HG03280 (cell line): ENCODE measurements at regions not wholly inside any gene's neighbourhood (a gene's known extent, or its start where the extent isn't known, plus 50 kb on each side); places are given as distances from the start of the nearest gene placed in this dataset.
"Not testable (repeated sequence)": the region's sequence is repeated elsewhere in the genome, so short reads cannot be mapped to it uniquely, and the experiment has no call there.

Experiments used
- ATAC-seq: cut with Tn5 transposase; IDR thresholded peaks from one replicate; pipeline ENCODE4 v1.9.1; 2021; ENCODE audit warnings: mild to moderate bottlenecking, moderate library complexity; ENCODE audit not compliant: unreplicated experiment

DNA sequence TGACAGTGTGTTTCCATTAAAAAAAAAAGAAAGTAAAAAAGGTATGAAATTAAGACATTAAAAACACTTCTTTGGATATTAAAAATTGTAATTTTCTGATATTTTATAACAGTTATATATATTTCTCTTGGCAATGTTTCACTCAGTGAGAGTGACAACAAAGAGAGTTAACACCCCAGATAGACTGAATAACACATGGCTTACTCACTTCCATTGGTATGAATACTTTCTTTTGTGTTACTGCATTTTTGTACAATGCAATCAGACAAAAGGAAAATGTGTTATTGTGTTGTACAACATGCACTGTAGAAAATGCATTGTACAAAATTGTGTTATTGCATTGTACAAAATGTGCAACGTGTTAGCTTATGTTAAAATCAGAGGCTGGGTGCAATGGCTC is 676.6 kb upstream of the AMELY start:
- ATAC-seq = not testable (repeated sequence)

DNA sequence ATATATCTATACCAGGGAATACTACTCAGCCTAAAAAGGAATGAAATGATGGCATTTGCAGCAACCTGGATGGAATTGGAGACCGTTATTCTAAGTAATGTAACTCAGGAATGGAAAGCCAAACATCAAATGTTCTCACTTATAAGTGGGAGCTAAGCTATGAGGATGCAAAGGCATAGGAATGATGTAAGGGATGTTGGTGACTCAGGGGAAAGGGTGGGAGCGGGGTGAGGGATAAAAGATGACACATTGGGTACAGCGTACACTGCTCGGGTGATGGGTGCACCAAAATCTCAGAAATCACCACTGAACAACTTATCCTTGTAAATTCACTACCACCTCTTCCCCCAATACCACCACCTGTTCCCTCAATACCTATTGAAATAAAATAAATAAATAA is 651.0 kb upstream of the AMELY start:
- no peak for ATAC-seq

DNA sequence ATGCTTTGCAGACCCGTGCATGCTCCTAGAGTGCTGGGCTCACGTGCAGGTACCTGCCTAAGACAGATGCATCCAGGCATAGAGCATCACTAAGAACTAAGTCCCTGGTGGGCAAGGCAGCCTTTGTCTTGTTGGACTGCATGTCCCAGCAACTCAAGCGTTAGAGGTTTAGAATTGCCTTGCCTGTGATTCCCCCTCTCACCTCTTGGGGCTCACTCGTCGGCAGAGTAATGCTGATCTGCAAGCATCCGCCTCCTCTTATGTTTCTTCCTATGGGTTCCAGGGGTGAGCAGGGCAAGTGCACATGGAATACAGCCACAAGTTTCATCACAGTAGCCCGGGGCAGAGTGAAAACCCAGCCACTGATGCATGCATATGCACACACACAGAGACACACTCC is 646.1 kb upstream of the AMELY start:
- no peak for ATAC-seq

DNA sequence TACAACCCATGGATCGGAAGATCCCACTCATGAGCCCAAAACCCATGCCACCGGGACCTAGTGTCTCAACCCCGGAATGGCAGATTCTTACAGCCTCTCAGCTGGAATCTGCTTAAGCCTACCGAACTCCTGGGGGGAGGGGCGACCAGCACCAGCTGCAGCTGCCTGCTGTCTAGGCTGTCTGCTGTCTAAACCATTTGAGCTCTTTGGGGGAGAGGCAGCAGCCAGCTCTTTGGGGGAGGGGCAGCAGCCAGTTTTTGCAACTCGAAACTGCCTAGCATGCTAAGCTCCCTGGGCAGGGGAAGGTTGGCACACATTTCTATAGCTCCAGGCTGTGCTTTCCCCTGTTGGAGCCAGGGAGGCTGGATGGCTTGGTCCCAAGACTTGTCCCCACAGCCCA is 643.5 kb upstream of the AMELY start:
- no peak for ATAC-seq

DNA sequence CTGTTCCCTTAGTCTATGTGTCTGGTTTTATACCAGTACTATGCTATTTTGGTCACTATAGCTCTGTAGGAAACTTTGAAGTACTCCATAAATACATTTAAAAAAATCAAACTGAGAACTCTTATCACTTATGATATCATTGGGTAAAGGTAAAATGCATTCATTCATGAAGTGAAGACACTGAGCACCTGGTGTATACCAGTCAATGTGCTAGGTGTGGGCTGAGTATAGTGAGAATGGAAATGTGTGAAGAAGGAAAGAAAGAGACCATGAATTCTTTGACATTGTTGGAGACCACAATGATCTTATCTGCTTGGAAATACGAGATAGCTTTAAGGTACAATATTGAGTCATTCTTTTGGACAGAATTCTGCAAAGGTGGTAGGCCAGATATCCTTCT is 633.5 kb upstream of the AMELY start:
- ATAC-seq = no peak

DNA sequence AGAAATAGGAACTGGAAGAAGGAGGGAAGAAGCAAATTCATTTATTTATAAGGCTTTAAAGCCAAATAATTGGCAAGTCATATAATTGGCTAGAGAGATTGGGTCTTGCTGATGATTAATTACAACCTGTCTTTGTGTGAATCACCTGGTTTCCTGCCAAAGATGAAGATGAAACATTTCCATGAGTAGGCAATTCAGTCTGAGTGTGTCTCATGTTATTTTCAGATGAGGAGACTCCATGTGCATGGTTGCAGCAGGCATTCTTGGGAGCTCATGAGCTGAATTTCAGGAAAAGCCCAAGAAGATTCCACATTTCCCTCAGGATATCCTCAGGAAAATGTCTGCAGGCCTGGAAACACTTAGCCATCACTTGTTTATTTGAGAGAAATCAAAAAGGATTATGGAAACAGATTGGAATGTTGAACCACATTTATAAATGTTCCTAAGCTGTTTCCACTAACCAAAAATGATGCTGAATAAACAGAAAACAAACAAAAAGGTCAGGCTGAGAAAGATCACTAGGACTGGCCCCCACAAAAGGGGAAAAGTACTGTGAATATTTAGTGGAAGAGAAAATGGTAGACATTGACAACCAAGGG is 632.7 kb upstream of the AMELY start:
- no peak for ATAC-seq

DNA sequence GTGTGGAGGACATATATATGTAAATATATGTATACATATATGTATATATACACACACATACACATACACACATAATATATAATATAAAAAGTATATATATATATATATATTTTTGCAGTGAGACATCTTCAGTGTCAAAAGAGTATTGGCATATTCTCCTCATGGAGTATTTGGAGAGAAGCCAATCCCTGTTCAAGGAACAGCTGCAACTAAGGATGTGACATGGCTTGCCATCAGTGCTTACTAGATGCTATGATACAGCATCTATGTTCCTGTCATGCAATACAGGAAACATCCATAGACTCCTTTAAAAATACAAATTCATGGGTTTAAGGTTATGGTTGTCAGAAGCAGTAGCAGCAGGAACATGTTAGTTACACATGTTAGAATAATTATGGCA is 632.0 kb upstream of the AMELY start:
- no peak for ATAC-seq

DNA sequence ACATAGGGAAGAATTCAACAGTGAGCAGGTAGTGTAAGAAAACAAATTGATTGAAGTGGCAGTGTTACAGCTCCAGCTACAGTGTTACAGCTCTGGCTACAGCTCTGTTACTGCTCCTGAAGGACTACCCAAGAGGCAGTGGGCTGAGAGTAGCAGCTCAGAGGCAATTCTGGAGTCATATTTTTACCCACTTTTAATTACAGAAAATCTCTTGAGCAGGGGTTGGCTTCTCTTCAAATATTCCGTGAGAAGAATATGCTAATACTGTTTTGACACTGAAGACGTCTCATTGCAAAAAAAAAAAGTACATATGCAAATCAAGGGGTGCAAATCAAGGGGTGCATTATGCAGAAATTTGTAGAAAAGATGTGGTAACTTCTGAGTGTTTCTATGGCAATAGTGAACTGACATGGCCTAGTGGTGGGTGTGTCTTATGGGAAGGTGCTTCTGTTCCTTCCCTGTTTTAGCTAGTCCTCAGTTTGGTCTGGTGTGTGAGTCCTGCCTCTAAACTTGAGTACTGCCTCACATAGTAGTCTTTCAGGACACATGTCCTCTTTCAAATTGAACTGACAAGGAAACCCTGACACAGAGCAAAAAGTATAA is 630.8 kb upstream of the AMELY start:
- ATAC-seq = no peak

DNA sequence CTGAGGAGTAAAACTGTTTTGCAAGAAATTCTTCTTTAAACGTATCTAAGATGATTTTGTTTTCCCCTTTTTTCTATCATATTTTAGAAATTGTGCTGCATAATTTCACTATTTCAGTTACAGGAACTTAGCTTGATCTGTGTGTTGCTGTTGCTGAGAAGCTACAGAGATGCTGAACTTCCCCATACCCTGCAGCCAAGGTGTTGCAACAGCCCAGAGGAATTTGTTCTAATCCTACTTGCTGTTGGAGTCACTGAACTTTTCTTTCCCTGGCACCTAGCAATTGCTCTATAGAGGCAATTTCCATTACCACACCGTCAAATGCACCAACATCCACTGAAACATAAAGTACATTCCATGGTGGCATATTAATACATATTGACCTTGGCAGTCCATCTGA is 617.8 kb upstream of the AMELY start:
- no peak for ATAC-seq

DNA sequence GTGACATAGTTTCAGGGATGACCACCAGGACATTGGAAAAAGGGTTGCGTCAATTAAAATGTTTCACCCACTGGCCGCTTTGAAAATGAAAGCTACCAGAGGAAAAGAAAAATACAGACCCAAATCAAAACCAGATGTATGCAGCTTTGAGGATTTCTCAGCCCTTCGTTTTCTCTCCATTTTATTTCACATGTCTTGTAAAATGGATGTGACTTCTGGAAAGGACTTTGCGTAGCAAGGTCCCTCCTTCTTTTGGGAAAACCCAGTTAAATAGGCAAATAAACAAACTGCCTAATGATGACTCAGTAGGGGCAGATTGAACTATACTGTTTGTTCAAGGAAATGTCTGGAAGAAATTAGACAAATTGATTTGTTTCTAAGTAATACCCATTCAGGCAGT is 616.0 kb upstream of the AMELY start:
- not testable (repeated sequence) for ATAC-seq

DNA sequence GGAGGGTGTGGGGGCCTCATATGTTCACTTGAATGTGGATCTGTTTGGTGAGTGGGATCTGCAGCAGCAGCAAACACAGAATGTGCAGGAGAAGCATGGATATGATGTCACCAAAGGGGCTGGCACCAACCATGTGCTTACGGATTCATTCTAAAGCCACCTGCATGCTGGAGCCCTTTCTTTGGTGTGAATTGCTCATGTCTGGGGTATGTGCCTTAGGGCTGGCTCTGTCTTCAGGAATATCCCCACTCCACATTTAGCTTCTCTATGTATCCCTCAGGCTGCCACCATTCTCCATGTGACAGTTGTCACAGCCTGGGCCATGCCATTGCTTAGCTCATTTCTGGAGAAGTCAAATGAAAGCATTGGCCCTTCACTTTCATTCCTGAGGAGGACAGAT is 606.8 kb upstream of the AMELY start:
- no peak for ATAC-seq

DNA sequence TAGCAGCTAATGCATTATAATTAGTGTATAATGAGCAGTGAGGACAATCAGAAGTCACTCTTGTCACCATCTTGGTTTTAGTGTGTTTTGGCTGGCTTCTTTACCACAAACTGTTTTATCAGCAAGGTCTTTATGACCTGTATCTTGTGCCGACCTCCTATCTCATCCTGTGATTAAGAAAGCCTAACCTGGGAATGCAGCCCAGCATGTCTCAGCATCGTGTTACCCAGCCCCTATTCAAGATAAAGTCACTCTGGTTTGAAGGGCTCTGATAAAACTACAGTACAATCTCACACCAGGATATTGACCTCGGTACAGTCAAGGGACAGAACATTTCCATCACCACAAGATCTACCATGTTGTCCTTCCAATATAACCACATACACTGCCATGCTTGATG is 604.7 kb upstream of the AMELY start:
- no peak for ATAC-seq

DNA sequence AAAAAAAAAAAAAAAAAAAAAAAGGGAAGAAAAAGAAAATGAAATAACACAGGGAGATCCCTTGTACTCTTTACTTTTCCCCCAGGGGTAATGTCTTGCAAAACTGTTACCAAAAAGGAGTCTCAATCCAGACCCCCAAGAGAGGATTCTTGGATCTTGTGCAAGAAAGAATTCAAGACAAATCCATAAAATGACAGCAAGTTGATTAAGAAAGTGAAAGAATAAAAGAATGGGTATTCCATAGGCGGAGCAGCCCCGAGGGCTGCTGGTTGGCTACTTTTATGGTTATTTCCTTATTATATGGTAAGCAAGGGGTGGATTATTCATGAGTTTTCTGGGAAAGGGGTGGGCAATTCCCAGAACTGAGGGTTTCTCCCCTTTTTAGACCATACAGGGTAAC is 604.3 kb upstream of the AMELY start:
- ATAC-seq = no peak

DNA sequence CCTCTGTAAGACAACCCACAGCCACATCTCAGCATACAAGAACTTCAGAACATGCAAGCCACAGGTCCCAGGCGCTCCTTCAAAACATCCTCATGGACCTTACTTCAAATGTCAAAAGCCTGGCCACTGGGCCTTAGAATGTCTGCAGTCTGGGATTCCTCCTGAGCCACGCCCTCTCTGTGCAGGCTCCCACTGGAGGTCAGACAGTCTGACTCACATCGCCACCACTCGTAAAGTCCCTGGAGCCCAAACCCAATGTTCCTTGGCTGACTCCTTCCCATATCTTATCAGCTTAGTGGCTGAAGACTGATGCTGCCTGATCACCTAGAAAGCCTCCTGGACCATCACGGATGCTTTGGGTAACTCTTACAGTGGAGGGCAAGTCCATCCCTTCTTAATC is 591.3 kb upstream of the AMELY start:
- ATAC-seq = no peak

DNA sequence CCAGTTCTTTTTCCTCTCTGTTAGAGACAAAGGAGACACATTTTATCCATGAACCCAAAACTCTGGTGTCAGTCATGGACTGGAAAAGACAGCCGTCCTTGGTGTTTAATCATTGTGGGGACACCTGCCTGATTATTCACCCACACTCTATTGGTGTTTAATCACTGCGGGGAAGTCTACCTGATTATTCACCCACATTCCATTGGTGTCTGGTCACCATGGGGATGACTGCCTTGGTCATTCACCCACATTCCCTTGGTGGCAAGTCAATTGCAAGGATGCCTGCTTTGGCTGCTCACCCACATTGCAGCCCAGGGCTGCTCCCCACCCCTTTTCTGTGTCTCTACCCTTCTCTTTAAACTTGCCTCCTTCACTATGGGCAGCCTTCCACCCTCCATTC is 589.7 kb upstream of the AMELY start:
- ATAC-seq = no peak

DNA sequence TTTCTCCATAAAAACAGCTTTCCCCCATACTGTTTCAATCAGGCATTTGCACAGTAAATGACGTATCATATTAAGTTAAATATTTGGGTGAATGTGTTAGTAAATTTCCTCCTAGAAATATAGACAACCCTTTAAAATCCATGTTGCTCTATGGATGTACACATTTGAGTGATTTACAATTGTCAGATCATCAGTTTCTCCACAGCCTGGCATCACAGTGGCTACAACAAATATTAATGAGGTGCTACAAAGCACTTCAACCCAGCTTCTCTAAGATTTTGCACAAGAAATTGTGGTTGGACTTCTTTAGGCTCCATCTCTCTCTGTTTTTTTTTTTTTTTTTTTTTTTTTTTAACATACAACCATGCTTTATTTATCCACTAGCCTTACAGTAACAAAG is 584.4 kb upstream of the AMELY start:
- no peak for ATAC-seq

DNA sequence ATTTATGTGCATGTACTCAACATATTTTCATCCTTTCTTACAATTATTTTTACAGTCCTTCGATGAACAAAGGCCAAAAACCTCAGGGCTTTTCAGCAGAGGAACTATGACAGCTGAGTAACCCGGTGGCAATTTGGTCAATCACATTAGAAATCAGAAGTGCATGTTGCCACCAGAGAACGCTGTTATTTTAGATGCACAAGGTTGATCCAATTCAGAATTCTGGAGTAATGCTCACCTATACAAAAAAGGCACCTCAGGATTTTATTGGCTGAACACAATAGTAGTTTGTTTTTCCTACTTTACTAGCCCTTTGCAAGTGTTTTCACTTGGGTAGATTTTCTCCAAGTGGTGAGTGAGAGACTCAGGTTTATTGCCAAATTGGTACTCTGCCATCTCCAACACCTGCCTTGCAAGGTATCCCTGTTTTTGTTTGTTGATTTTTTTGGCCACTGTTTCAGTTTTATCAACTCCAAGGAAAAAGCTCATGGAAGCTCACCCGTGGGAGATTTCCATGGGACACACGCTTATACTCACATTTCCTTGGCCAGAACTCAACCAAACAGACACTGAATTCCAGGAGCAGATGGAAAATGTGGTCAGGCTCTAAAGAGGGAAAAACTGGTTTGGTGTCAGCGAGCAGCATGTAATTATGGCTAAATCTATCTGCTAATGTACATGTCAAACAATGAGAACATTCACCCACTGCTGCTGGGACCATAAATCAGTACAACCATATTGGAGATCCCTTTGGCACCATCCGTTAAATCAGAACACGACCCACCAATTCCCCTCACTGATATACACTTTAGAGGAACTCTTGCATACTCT is 573.1 kb upstream of the AMELY start:
- ATAC-seq = not testable (repeated sequence)

DNA sequence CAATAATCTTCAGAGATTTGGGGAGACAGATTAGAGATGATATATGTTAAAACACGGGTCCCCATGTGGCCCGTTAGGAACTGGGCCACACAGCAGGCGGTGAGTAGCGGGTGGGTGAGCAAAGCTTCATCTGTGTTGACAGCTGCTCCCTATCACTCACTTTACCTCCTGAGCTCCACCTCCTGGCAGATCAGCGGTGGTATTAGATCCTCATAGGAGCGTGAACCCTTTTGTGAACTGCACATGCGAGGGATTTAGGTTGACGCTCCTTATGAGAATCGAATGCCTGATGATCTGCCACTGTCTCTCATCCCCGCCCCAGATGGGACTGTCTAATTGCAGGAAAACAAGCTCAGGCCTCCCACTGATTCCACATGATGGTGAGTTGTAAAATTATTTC is 560.4 kb upstream of the AMELY start:
- no peak for ATAC-seq

DNA sequence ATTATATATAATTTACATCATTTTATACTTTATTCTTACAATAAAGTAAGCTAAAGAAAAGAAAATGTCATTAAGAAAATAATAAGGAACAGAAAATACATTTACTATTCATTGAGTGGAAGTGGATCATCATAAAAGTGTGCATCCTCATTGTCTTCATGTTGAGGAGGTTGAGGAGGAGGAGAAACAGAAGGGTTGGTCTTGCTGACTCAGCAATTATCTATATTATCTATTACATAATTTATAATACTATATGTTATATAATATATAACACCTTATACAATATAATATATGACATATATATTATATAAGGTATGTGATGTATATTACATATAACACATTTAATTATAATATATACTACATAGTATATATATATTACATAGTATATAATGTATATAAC is 558.5 kb upstream of the AMELY start:
- ATAC-seq = no peak

DNA sequence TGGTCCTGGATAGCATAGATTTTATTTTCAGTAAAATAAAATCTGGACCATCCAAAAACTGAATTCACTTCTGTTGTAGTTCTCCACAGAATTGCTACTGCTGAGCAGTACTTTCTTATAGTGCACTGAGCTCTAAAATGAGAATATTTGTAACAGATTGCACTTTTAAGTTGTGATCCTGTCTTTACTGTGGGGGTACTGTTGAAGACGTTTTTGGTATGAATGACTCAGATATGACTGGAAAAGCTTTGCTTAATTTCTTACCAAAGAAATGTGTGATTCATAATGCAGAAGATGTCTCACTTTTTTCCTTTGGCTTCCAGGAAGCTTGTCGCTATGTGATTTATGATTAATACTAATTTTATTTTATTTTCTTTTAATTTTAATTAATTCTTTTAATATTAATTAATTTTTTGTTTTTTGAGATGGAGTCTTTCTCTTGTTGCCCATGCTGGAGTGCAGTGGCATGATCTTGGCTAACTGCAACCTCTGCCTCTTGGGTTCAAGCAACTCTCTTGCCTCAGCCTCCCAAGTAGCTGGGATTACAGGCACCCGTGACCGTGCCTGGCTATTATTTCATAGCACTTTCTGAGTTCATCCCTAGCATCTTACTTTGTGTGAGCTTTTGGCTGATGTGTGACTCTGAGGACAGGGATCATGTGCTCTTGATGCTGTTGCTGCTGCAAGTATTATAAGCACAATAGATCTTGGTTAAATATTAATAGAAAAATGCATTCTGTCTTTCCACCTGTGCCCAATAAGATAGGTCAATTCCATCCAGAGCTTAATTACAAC is 557.6 kb upstream of the AMELY start:
- no peak for ATAC-seq

DNA sequence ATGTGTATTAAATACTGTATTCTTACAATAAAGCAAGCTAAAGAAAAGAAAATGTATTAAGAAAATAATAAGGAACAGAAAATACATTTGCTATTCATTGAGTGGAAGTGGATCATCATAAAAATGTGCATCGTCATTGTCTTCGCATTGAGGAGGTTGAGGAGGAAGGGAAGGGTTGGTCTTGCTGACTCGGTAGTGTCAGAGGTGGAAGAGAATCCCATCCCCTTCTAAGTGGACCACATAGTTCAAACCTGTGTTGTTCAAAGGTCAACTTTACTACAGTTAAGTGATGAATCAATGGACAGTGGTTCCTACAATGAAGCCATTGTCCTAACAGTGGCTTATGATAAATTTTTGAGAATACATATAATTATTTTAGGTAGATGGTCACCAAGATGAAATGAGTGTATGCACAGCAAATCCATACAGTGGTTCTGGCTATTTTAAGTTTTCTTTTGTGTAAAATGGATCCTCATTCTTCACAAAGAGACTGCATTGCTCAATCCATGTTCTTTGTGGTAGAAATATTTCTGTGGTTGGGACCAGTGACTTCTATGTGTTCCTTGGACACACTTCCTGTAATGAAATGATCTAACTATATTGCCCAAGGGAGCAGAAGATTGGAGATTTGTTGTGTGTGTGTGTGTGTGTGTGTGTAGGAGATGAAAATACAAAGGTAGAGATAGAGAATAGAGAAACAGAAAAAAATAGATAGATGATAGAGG is 556.4 kb upstream of the AMELY start:
- no peak for ATAC-seq
